Activated naive CD4-positive, alpha-beta T cell treated with anti-CD3 and anti-CD28 coated beads, Interleukin-2, amount 50 U/mL, for 24 hours (primary cell): ENCODE measurements at regions not wholly inside any gene's neighbourhood (a gene's known extent, or its start where the extent isn't known, plus 50 kb on each side); places are given as distances from the start of the nearest gene placed in this dataset.
"Not testable (repeated sequence)": the region's sequence is repeated elsewhere in the genome, so short reads cannot be mapped to it uniquely, and the experiment has no call there.

ENCODE experiments used
- H3K27ac Mint-ChIP-seq: one replicate; pipeline ENCODE4 v1.8.0; 2021; ENCODE audit warnings: mild to moderate bottlenecking, mixed read lengths
- H3K27me3 Mint-ChIP-seq: one replicate; pipeline ENCODE4 v1.8.0; 2021; ENCODE audit warnings: mixed read lengths
- H3K36me3 Mint-ChIP-seq: one replicate; pipeline ENCODE4 v1.8.0; 2021; ENCODE audit warnings: mixed read lengths
- H3K4me1 Mint-ChIP-seq: one replicate; pipeline ENCODE4 v1.8.0; 2021; ENCODE audit warnings: mixed read lengths
- H3K4me3 Mint-ChIP-seq: one replicate; pipeline ENCODE4 v1.8.0; 2021; ENCODE audit warnings: mild to moderate bottlenecking, mixed read lengths
- H3K9me3 Mint-ChIP-seq: one replicate; pipeline ENCODE4 v1.8.0; 2021; ENCODE audit warnings: mixed read lengths

GRCh38 chr13:61358599-61358998 is 57.0 kb downstream of the PCDH20 start:
- H3K27me3 Mint-ChIP-seq: no peaks in the 10 kb centered on the region
- H3K9me3 Mint-ChIP-seq: no peaks in the 10 kb centered on the region
- H3K4me1 Mint-ChIP-seq: no peaks in the 10 kb centered on the region
- H3K36me3 Mint-ChIP-seq: no peaks in the 10 kb centered on the region
- H3K4me3 Mint-ChIP-seq: no peak overlapping the region
- H3K27ac Mint-ChIP-seq: no peak overlapping the region

GRCh38 chr13:61350341-61350740 is 65.3 kb downstream of the PCDH20 start:
- Mint-ChIP-seq H3K27ac (no peak overlapping the region), H3K4me1 (no peaks in the 10 kb centered on the region), H3K9me3 (no peaks in the 10 kb centered on the region), H3K4me3 (no peak overlapping the region), H3K36me3 (no peaks in the 10 kb centered on the region), H3K27me3 (no peaks in the 10 kb centered on the region)

- H3K9me3 Mint-ChIP-seq: peaks cover 4% of the 10 kb centered on the region
- H3K27ac Mint-ChIP-seq: no peak overlapping the region
- H3K4me1 Mint-ChIP-seq: no peaks in the 10 kb centered on the region
- H3K36me3 Mint-ChIP-seq: no peaks in the 10 kb centered on the region
- H3K27me3 Mint-ChIP-seq: no peaks in the 10 kb centered on the region
- no peak overlapping the region for H3K4me3 Mint-ChIP-seq
Observed at GRCh38 chr13:61339054-61339621, 76.5 kb downstream of the PCDH20 start.

- Mint-ChIP-seq H3K27me3 (no peaks in the 10 kb centered on the region), H3K9me3 (peaks cover 11% of the 10 kb centered on the region), H3K27ac (no peak overlapping the region), H3K4me3 (no peak overlapping the region), H3K36me3 (no peaks in the 10 kb centered on the region), H3K4me1 (no peaks in the 10 kb centered on the region)
Observed at GRCh38 chr13:61316647-61317046, 99.0 kb downstream of the PCDH20 start.

- H3K27me3 Mint-ChIP-seq: no peaks in the 10 kb centered on the region
- H3K4me3 Mint-ChIP-seq: no peak overlapping the region
- H3K4me1 Mint-ChIP-seq: no peaks in the 10 kb centered on the region
- no peaks in the 10 kb centered on the region for H3K9me3 Mint-ChIP-seq
- H3K36me3 Mint-ChIP-seq: no peaks in the 10 kb centered on the region
- no peak overlapping the region for H3K27ac Mint-ChIP-seq
Observed at GRCh38 chr13:61294467-61295191, 121.0 kb downstream of the PCDH20 start.

GRCh38 chr13:61286148-61286745 is 129.4 kb downstream of the PCDH20 start:
- no peak overlapping the region for H3K27ac Mint-ChIP-seq
- H3K4me1 Mint-ChIP-seq: no peaks in the 10 kb centered on the region
- no peaks in the 10 kb centered on the region for H3K36me3 Mint-ChIP-seq
- no peak overlapping the region for H3K4me3 Mint-ChIP-seq
- no peaks in the 10 kb centered on the region for H3K27me3 Mint-ChIP-seq
- H3K9me3 Mint-ChIP-seq: no peaks in the 10 kb centered on the region

GRCh38 chr13:61277586-61278276 is 137.9 kb downstream of the PCDH20 start:
- Mint-ChIP-seq H3K4me3 (no peak overlapping the region), H3K27me3 (no peaks in the 10 kb centered on the region), H3K4me1 (no peaks in the 10 kb centered on the region), H3K27ac (no peak overlapping the region), H3K9me3 (peaks cover 14% of the 10 kb centered on the region), H3K36me3 (no peaks in the 10 kb centered on the region)

GRCh38 chr13:61277088-61277487 is 138.6 kb downstream of the PCDH20 start:
- no peaks in the 10 kb centered on the region for H3K36me3 Mint-ChIP-seq
- H3K27me3 Mint-ChIP-seq: no peaks in the 10 kb centered on the region
- no peaks in the 10 kb centered on the region for H3K4me1 Mint-ChIP-seq
- H3K27ac Mint-ChIP-seq: no peak overlapping the region
- H3K4me3 Mint-ChIP-seq: no peak overlapping the region
- H3K9me3 Mint-ChIP-seq: peaks cover 14% of the 10 kb centered on the region

- no peaks in the 10 kb centered on the region for H3K36me3 Mint-ChIP-seq
- no peak overlapping the region for H3K27ac Mint-ChIP-seq
- no peaks in the 10 kb centered on the region for H3K4me1 Mint-ChIP-seq
- no peaks in the 10 kb centered on the region for H3K27me3 Mint-ChIP-seq
- no peak overlapping the region for H3K4me3 Mint-ChIP-seq
- H3K9me3 Mint-ChIP-seq: peaks cover 14% of the 10 kb centered on the region
Observed at GRCh38 chr13:61276401-61276800, 139.2 kb downstream of the PCDH20 start.

- H3K36me3 Mint-ChIP-seq: no peaks in the 10 kb centered on the region
- H3K4me1 Mint-ChIP-seq: no peaks in the 10 kb centered on the region
- H3K27ac Mint-ChIP-seq: no peak overlapping the region
- H3K4me3 Mint-ChIP-seq: no peak overlapping the region
- H3K9me3 Mint-ChIP-seq: peaks cover 14% of the 10 kb centered on the region
- no peaks in the 10 kb centered on the region for H3K27me3 Mint-ChIP-seq
Observed at GRCh38 chr13:61275736-61276135, 139.9 kb downstream of the PCDH20 start.

GRCh38 chr13:61275251-61275650 is 140.4 kb downstream of the PCDH20 start:
- no peak overlapping the region for H3K4me3 Mint-ChIP-seq
- H3K4me1 Mint-ChIP-seq: no peaks in the 10 kb centered on the region
- H3K27ac Mint-ChIP-seq: no peak overlapping the region
- no peaks in the 10 kb centered on the region for H3K36me3 Mint-ChIP-seq
- peaks cover 14% of the 10 kb centered on the region for H3K9me3 Mint-ChIP-seq
- no peaks in the 10 kb centered on the region for H3K27me3 Mint-ChIP-seq

GRCh38 chr13:61266896-61267295 is 148.8 kb downstream of the PCDH20 start:
- H3K4me1 Mint-ChIP-seq, H3K27ac Mint-ChIP-seq, H3K27me3 Mint-ChIP-seq, H3K36me3 Mint-ChIP-seq, H3K4me3 Mint-ChIP-seq: not testable (repeated sequence)
- H3K9me3 Mint-ChIP-seq: peaks cover 15% of the 10 kb centered on the region

GRCh38 chr13:61261746-61262472 is 153.7 kb downstream of the PCDH20 start:
- Mint-ChIP-seq H3K4me1 (no peaks in the 10 kb centered on the region), H3K36me3 (no peaks in the 10 kb centered on the region), H3K27me3 (no peaks in the 10 kb centered on the region), H3K4me3 (no peak overlapping the region), H3K27ac (no peak overlapping the region), H3K9me3 (peaks cover 21% of the 10 kb centered on the region)

- H3K36me3 Mint-ChIP-seq: no peaks in the 10 kb centered on the region
- no peaks in the 10 kb centered on the region for H3K27me3 Mint-ChIP-seq
- H3K4me1 Mint-ChIP-seq: no peaks in the 10 kb centered on the region
- no peak overlapping the region for H3K4me3 Mint-ChIP-seq
- H3K9me3 Mint-ChIP-seq: peaks cover 6% of the 10 kb centered on the region
- no peak overlapping the region for H3K27ac Mint-ChIP-seq
Observed at GRCh38 chr13:61258185-61258584, 157.5 kb downstream of the PCDH20 start.

GRCh38 chr13:61255040-61255796 is 160.4 kb downstream of the PCDH20 start:
- Mint-ChIP-seq H3K4me1 (no peaks in the 10 kb centered on the region), H3K27ac (no peak overlapping the region), H3K36me3 (no peaks in the 10 kb centered on the region)

More at GRCh38 chr13:61255040-61255796, 160.4 kb downstream of the PCDH20 start:
- no peak overlapping the region for H3K4me3 Mint-ChIP-seq
- H3K27me3 Mint-ChIP-seq: no peaks in the 10 kb centered on the region
- peaks cover 6% of the 10 kb centered on the region for H3K9me3 Mint-ChIP-seq
